ENCODE measurements at regions not wholly inside any gene's neighbourhood (a gene's known extent, or its start where the extent isn't known, plus 50 kb on each side); places are given as distances from the start of the nearest gene placed in this dataset.

- TF ChIP-seq CTCF (tag by site-specific recombination; IDR thresholded peaks at IDR 0.05) (no peak), ZNF23 (tag by site-specific recombination; IDR thresholded peaks at IDR 0.05; ENCODE audit: borderline replicate concordance) (no peak), ZNF529 (tag by site-specific recombination; IDR thresholded peaks at IDR 0.05; ENCODE audit: insufficient replicate concordance) (no peak), ATF2 (tag by site-specific recombination; IDR thresholded peaks at IDR 0.05; ENCODE audit: low read depth) (no peak), ZFP69B (tag by site-specific recombination; IDR thresholded peaks at IDR 0.05) (no peak)
These were observed 95.3 kb upstream of the ADO start for GRCh38 chr10:62709200-62709599.
